Neural progenitor cell (in vitro differentiated cells): ENCODE measurements at regions not wholly inside any gene's neighbourhood (a gene's known extent, or its start where the extent isn't known, plus 50 kb on each side); places are given as distances from the start of the nearest gene placed in this dataset.

Experiments
- CTCF ChIP-seq: fragments of 200-600 bp; sonication (generic); IDR thresholded peaks from 2 replicates; pipeline ENCODE4 v1.5.1; 2017; ENCODE audit warnings: antibody characterized with exemption, mild to moderate bottlenecking
- EZH2phosphoT487 ChIP-seq: fragments of 200-600 bp; sonication (generic); IDR thresholded peaks from 2 replicates; pipeline ENCODE4 v1.6.1; 2017; ENCODE audit warnings: antibody characterized with exemption

DNA sequence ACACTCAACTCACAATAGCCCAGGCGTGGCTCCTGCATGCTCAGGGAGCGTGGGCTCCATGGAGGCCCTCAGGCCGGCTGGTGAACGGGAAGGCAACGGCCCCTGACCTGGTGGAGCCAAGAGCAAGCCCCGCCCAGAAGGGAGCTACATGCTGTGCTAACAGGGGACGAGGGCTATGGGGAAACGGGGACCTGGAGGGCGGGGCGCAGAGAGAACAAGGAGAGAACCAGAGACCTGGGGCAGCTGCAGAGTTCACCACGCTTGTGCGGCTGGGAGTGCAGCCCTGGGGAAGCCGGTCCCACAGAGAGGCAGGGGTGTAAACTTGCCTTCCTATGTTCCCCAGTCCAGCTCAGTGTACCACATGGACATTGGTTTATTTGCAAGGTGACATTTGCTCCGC is 69.2 kb upstream of the PPP2R2D start:
- no peak for TF ChIP-seq CTCF
- TF ChIP-seq EZH2phosphoT487: no peak
